Calu3 (cell line): ENCODE measurements at regions not wholly inside any gene's neighbourhood (a gene's known extent, or its start where the extent isn't known, plus 50 kb on each side); places are given as distances from the start of the nearest gene placed in this dataset.
"Not testable (repeated sequence)": the region's sequence is repeated elsewhere in the genome, so short reads cannot be mapped to it uniquely, and the experiment has no call there.

ENCODE experiments used
- BruUV-seq: library from RNA; stranded (reverse); fragments of 400-500 nt; replicated peaks from 2 replicates; lab custom pipeline; 2021; lab: Mats Ljungman, UMichigan
- CTCF ChIA-PET: fragments of 300-600 bp; sonication (Branson Sonifier 250); formaldehyde crosslinking; loops from one replicate; lab custom pipeline; 2022; ENCODE audit warnings: antibody characterized with exemption; lab: Charles Lee
- DNase-seq: peaks from one replicate; pipeline ENCODE4 v3.0.0; 2022
- H3K27ac Mint-ChIP-seq: one replicate; pipeline ENCODE4 v1.8.0; 2022; ENCODE audit warnings: mixed read lengths; ENCODE audit not compliant: unreplicated experiment
- H3K27me3 Mint-ChIP-seq: one replicate; pipeline ENCODE4 v1.8.0; 2022; ENCODE audit warnings: mixed read lengths; ENCODE audit not compliant: unreplicated experiment
- H3K36me3 Mint-ChIP-seq: one replicate; pipeline ENCODE4 v1.8.0; 2022; ENCODE audit warnings: mild to moderate bottlenecking, moderate library complexity, mixed read lengths; ENCODE audit not compliant: insufficient read depth, unreplicated experiment
- H3K4me1 Mint-ChIP-seq: one replicate; pipeline ENCODE4 v1.8.0; 2022; ENCODE audit warnings: mild to moderate bottlenecking, low read depth, mixed read lengths; ENCODE audit not compliant: unreplicated experiment
- H3K4me3 Mint-ChIP-seq: one replicate; pipeline ENCODE4 v1.8.0; 2022; ENCODE audit warnings: mild to moderate bottlenecking, low read depth, moderate library complexity, mixed read lengths; ENCODE audit not compliant: unreplicated experiment
- H3K9me3 Mint-ChIP-seq: one replicate; pipeline ENCODE4 v1.8.0; 2022; ENCODE audit warnings: low read depth, mixed read lengths; ENCODE audit not compliant: unreplicated experiment
- CTCF ChIP-seq: fragments of 200-600 bp; IDR thresholded peaks from one replicate; pipeline ENCODE4 v1.8.0; 2022; ENCODE audit warnings: antibody characterized with exemption; ENCODE audit not compliant: unreplicated experiment
- intact Hi-C: fragments of 100-400 bp; cut with micrococcal nuclease; formaldehyde crosslinking; loops from one replicate; pipeline ENCODE4 v1.10.0; 2022; ENCODE audit not compliant: unreplicated experiment

GRCh38 chr10:36736311-36736710, 389.1 kb upstream of the ANKRD30A start:
- TF ChIP-seq CTCF, result no peak
- no peak overlapping the region for H3K27ac Mint-ChIP-seq
- H3K4me1 Mint-ChIP-seq, result no peaks in the 10 kb centered on the region
- intact Hi-C loops, result no loop called here
- H3K4me3 Mint-ChIP-seq, result no peak overlapping the region
- no peak for DNase-seq
- no peaks in the 10 kb centered on the region for H3K36me3 Mint-ChIP-seq
- CTCF ChIA-PET, result no interaction called here
- BruUV-seq, result no TSS peak
- no peaks in the 10 kb centered on the region for H3K27me3 Mint-ChIP-seq
- peaks cover 8% of the 10 kb centered on the region for H3K9me3 Mint-ChIP-seq

- H3K36me3 Mint-ChIP-seq, DNase-seq, H3K9me3 Mint-ChIP-seq, H3K4me3 Mint-ChIP-seq, H3K4me1 Mint-ChIP-seq, intact Hi-C loops, BruUV-seq, H3K27ac Mint-ChIP-seq, H3K27me3 Mint-ChIP-seq, CTCF ChIA-PET: not testable (repeated sequence)
Measured at GRCh38 chr10:36734590-36734989, 390.8 kb upstream of the ANKRD30A start.

- no peaks in the 10 kb centered on the region for H3K4me1 Mint-ChIP-seq
- H3K27ac Mint-ChIP-seq, result no peak overlapping the region
- no TSS peak for BruUV-seq
- intact Hi-C loops, result no loop called here
- no peaks in the 10 kb centered on the region for H3K36me3 Mint-ChIP-seq
- CTCF ChIA-PET, result no interaction called here
- H3K9me3 Mint-ChIP-seq, result peaks cover 11% of the 10 kb centered on the region
- DNase-seq, result no peak
- H3K27me3 Mint-ChIP-seq, result no peaks in the 10 kb centered on the region
- TF ChIP-seq CTCF, result no peak
- H3K4me3 Mint-ChIP-seq, result no peak overlapping the region
Measured at GRCh38 chr10:36730316-36730715, 395.1 kb upstream of the ANKRD30A start.

- no peak for TF ChIP-seq CTCF
- Mint-ChIP-seq H3K36me3 (no peaks in the 10 kb centered on the region), H3K9me3 (peaks cover 10% of the 10 kb centered on the region), H3K27me3 (no peaks in the 10 kb centered on the region), H3K4me3 (no peak overlapping the region), H3K27ac (no peak overlapping the region), H3K4me1 (no peaks in the 10 kb centered on the region)
- no TSS peak for BruUV-seq
- CTCF ChIA-PET, result interaction anchor here (0.6 kb wide), 1 partner anchor 161 kb away, joined by 4 read pairs; no protein-coding TSS in a partner anchor
- no peak for DNase-seq
- intact Hi-C loops, result no loop called here
Measured at GRCh38 chr10:36728626-36729025, 396.8 kb upstream of the ANKRD30A start.

GRCh38 chr10:36725581-36726520, 399.5 kb upstream of the ANKRD30A start:
- CTCF ChIA-PET, result no interaction called here
- H3K36me3 Mint-ChIP-seq, result no peaks in the 10 kb centered on the region
- no peak overlapping the region for H3K4me3 Mint-ChIP-seq
- H3K4me1 Mint-ChIP-seq, result no peaks in the 10 kb centered on the region
- intact Hi-C loops, result no loop called here
- BruUV-seq, result no TSS peak
- no peaks in the 10 kb centered on the region for H3K27me3 Mint-ChIP-seq
- no peak overlapping the region for H3K27ac Mint-ChIP-seq
- no peak for TF ChIP-seq CTCF
- peaks cover 5% of the 10 kb centered on the region for H3K9me3 Mint-ChIP-seq
- no peak for DNase-seq
